HG03097 (cell line): ENCODE measurements at regions not wholly inside any gene's neighbourhood (a gene's known extent, or its start where the extent isn't known, plus 50 kb on each side); places are given as distances from the start of the nearest gene placed in this dataset.

Experiments used
- ATAC-seq: cut with Tn5 transposase; IDR thresholded peaks from one replicate; pipeline ENCODE4 v1.9.1; 2021; ENCODE audit not compliant: unreplicated experiment, low FRiP score

DNA sequence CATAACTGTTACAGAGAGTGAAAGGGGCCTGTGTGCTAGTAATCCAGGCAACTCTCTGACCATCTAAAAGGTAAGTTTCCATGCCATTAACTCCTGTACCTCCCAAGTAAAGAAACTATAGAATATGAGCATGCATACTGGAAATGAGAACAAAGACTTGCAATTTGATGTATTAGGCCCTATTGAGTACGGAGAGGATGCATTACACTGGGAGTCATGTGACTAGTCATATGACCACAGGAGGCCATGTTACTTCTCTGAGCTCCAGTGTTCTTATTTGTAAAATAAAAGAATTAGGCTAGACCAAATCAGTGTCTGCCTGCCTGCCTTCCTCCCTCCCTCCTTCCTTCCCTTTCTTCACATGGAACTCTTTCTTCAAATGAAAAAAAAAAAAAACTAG, 440.1 kb upstream of the CCDC196 start:
- no peak for ATAC-seq

GRCh38 chr14:66046591-66046990, 439.6 kb upstream of the CCDC196 start:
- no peak for ATAC-seq

DNA sequence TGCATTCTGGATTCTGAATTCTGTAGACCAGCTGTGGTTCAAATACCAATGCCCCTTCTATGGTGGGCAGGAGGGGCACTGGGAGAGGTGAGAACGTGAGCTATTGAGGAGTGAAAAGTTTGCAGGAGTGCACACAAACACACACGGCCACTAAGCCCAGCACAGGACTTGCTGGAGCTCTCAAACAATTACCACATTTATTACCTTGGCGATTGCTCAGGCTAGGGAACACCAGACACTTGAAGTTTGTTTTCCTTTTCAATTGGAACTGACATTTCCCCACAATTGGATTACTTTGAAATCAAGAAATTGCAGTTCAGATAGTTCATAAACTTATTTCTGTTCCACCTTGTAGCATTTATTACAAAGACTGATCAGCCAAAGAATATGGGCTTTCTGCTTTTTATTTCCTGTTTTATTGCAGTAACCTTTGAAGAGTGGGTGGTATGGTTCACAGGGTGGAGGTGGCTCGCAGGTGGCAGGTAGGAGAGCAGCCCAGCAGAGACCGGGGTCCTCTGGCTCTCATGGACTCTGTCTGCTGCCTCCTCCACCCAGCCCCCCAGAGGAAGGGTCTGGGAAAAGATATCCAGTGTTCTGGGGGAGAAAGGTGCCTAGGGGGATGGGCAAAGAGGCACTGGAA, 429.8 kb upstream of the CCDC196 start:
- no peak for ATAC-seq

DNA sequence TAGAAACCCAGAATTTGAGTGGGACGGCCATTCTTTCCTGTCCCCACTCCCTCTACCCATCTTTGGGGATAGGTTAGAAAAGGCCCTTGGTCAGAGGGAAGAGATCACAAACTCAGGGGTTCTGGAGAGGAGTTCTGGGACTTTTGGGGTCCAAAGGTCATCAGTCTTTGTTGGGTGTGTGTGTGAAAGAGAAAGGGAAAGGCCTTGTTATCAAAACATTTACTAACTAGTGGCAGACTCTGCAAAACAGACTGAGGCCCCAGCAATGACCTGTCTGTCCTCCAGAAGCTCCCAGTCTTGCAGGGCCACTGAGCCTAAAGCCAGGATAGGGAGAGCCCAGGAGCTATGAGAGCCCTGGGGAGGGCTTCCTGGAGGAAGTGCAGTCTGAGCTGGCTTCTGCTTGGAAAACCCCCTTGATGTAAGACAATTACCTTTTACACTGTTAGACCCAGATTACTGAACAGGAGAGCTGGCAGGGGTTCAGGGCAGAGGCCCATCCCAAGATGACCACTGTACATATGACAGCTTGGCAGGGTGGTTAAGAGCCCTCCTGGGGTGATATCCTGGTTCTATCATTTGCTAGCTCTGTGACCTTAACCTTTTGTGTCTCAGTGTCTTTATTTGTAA, 429.1 kb upstream of the CCDC196 start:
- ATAC-seq = no peak

DNA sequence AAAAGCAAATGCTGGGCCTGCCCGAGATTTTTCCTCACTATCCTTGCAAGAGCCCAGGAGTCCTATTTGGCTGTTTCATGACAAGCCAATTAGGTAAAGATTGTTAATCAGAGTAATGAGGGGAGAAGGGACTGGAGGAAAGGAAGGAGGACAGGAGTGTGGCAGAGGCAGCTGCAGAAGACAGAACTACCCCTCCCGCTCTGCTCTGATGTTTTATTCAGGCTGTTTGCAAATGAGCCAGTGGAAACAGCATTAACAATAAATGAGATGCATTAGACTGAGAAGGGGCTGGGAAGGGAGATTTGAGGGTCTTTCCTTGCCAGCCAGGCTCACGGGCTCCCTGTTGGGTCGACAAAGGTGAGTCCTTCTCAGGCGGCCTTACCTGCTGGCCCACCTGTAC, 421.0 kb upstream of the CCDC196 start:
- ATAC-seq = no peak

- no peak for ATAC-seq
Measured at GRCh38 chr14:66066981-66067776, 419.0 kb upstream of the CCDC196 start.

GRCh38 chr14:66069036-66069435, 417.1 kb upstream of the CCDC196 start:
- ATAC-seq = no peak

DNA sequence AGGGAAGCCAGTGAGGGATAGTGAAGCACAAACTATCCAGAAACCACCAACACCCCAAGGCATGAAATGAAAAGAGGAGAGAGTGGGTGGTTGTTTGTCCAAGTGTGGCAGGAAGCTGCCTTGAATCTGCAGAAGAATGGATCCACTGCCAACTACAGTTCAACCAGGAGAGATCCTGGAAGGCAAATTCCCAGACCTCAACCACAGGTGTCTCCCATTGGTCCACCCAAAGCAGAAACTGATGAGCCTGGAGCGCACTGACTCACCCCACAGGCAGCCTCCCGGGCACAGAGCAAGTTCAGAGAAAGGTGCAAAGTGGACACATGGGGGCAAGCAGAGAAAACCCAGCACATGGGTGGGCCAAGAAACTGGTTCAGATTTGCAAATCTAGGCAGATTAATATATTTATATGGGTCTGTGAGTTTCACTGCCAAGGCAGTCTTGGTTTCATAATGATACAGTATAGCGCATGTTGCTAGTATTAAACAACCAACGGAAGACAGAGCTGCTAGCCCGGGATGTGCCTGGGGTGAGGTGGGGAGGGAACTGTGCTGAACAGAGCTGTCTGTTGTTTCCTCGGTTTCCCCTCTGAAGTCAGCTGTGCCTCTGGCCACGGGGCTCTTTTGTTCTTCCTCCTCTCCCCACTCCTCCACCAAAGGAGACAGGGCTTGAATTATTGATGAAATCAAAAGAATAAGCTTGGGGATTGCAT, 416.2 kb upstream of the CCDC196 start:
- ATAC-seq = no peak

- ATAC-seq = no peak
Measured at GRCh38 chr14:66070542-66071319, 415.4 kb upstream of the CCDC196 start.

GRCh38 chr14:66072190-66073084, 413.7 kb upstream of the CCDC196 start:
- ATAC-seq = no peak

DNA sequence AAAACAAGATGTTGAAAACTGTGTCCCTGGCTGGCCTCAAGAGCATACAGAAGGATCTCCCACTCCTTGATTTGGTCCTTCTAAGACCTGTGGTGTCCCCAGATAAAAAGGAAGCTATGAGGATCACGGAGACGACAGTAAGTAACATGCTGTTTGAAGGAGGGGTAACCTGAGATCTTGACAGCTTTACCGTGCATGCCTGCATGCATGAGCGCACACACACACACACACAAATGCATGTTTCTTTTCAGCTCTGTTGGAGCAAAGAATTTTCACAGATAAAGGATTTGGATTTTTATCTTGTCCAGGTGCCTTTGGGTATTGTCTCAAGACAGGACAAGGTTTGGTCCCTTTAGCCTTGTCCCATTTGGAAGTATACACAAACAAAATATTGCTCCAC, 411.6 kb upstream of the CCDC196 start:
- ATAC-seq = no peak

GRCh38 chr14:66076176-66076575, 410.0 kb upstream of the CCDC196 start:
- no peak for ATAC-seq

GRCh38 chr14:66078006-66078405, 408.2 kb upstream of the CCDC196 start:
- no peak for ATAC-seq

- ATAC-seq = no peak
Measured at GRCh38 chr14:66081594-66082376, 404.4 kb upstream of the CCDC196 start.

DNA sequence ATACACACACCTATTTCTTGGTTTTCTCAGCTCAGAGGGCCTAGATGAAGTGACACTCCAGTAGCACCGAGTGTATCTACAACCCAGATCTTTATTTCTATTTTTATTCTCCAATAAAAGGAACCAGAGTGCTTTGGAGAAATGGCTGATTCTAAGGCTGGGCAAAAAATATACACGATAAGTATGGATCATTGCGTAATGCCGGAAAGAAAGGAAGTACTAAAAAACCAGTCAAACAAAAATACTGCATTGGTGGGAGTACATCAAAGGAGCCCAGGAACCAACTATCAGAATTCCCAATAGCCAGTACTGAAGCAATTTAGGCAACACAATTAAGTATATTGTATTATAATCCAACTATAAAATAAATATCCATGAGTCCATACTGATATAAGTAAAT, 400.9 kb upstream of the CCDC196 start:
- no peak for ATAC-seq

DNA sequence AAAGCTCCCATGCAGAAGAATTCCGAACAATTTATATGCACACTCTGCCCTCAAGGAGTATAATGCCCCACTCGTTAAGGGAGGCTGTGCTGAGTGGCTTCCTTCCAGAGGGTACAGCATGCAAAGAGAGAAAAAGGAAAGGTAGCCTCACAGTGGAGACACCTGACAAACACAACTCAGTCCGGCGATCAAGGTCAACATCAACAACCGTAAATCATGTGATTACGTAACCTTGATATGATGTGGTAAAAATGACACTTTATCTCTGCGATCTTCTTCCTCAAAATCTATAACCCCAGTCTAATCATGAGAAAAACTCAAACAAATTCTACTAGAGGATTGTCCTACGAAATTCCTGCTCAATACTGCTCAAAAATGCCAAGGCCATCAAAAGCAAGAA, 400.5 kb upstream of the CCDC196 start:
- no peak for ATAC-seq

DNA sequence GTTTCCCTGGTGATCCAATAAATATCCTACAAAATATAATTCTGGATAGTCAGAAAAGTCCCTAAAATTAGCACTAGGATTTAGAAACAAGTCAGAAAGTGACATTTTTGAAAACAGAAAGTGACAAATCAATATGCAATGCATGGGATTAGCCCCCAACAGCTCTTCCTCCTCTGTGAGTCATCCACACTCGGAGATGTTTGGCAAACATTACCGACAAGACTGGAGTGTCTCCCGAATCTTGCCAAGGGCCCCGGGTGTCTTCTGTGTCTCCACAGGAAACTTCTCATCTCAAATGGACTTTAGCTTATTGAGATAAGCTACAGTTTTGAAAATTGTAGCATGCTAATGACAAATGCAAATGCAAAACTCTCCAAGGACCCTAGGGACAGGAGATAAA, 398.9 kb upstream of the CCDC196 start:
- no peak for ATAC-seq

GRCh38 chr14:66088656-66089055, 397.5 kb upstream of the CCDC196 start:
- ATAC-seq = no peak

GRCh38 chr14:66092206-66092605, 394.0 kb upstream of the CCDC196 start:
- no peak for ATAC-seq
